Astrocyte (in vitro differentiated cells and primary cell): ENCODE measurements at regions not wholly inside any gene's neighbourhood (a gene's known extent, or its start where the extent isn't known, plus 50 kb on each side); places are given as distances from the start of the nearest gene placed in this dataset.

Experiments
- DNase-seq: peaks from one replicate; pipeline ENCODE4 v3.0.0-alpha.2; 2010; ENCODE audit warnings: low read depth
- FAIRE-seq: peaks from 2 replicates; lab custom pipeline; 2011; peaks lifted over from hg19 to GRCh38; lab: Jason Lieb, UNC
- H2AFZ ChIP-seq: 2 replicates; pipeline ENCODE4 v1.6.0; 2012; ENCODE audit warnings: low read depth, low read length, inconsistent platforms
- H3K27ac ChIP-seq: 2 replicates; pipeline ENCODE4 v1.5.1; 2011; ENCODE audit warnings: low read depth, low read length, inconsistent platforms
- H3K27me3 ChIP-seq: 2 replicates; pipeline ENCODE4 v1.6.0; 2011; ENCODE audit warnings: low read length, inconsistent platforms; ENCODE audit not compliant: insufficient read depth
- H3K36me3 ChIP-seq: 2 replicates; pipeline ENCODE4 v1.5.1; 2011; ENCODE audit warnings: low read length, inconsistent platforms; ENCODE audit not compliant: insufficient read depth
- H3K4me1 ChIP-seq: 2 replicates; pipeline ENCODE4 v1.5.1; 2011; ENCODE audit warnings: low read length, inconsistent platforms; ENCODE audit not compliant: insufficient read depth
- H3K4me2 ChIP-seq: 2 replicates; pipeline ENCODE4 v1.6.0; 2012; ENCODE audit warnings: low read length, inconsistent platforms
- H3K4me3 ChIP-seq: 2 replicates; pipeline ENCODE4 v1.5.1; 2011; ENCODE audit warnings: low read depth, mild to moderate bottlenecking, low read length, inconsistent platforms; ENCODE audit not compliant: insufficient read depth
- H3K79me2 ChIP-seq: 2 replicates; pipeline ENCODE4 v1.6.0; 2012; ENCODE audit warnings: mild to moderate bottlenecking, low read length, inconsistent platforms; ENCODE audit not compliant: insufficient read depth
- H3K9ac ChIP-seq: 2 replicates; pipeline ENCODE4 v1.6.0; 2012; ENCODE audit warnings: mild to moderate bottlenecking, low read length, inconsistent platforms
- H3K9me3 ChIP-seq: 2 replicates; pipeline ENCODE4 v1.5.1; 2012; ENCODE audit warnings: low read depth, mild to moderate bottlenecking, low read length, inconsistent platforms; ENCODE audit not compliant: insufficient read depth
- H4K20me1 ChIP-seq: 2 replicates; pipeline ENCODE4 v1.6.0; 2012; ENCODE audit warnings: low read length, inconsistent platforms; ENCODE audit not compliant: insufficient read depth
- H3K27ac Mint-ChIP-seq: one replicate; pipeline ENCODE4 v1.8.0; 2021; ENCODE audit warnings: mild to moderate bottlenecking, mixed read lengths; ENCODE audit not compliant: unreplicated experiment
- H3K27me3 Mint-ChIP-seq: one replicate; pipeline ENCODE4 v1.8.0; 2021; ENCODE audit warnings: low read depth, mixed read lengths; ENCODE audit not compliant: unreplicated experiment
- H3K36me3 Mint-ChIP-seq: one replicate; pipeline ENCODE4 v1.8.0; 2021; ENCODE audit warnings: low read depth, mixed read lengths; ENCODE audit not compliant: unreplicated experiment
- H3K4me1 Mint-ChIP-seq: one replicate; pipeline ENCODE4 v1.8.0; 2021; ENCODE audit warnings: low read depth, mixed read lengths; ENCODE audit not compliant: unreplicated experiment
- H3K4me3 Mint-ChIP-seq: one replicate; pipeline ENCODE4 v1.8.0; 2021; ENCODE audit warnings: mild to moderate bottlenecking, moderate library complexity, mixed read lengths; ENCODE audit not compliant: unreplicated experiment
- H3K9me3 Mint-ChIP-seq: one replicate; pipeline ENCODE4 v1.8.0; 2021; ENCODE audit warnings: mild to moderate bottlenecking, mixed read lengths; ENCODE audit not compliant: unreplicated experiment
- EZH2 ChIP-seq: IDR thresholded peaks from 2 replicates; pipeline ENCODE4 v1.6.1; 2012; ENCODE audit warnings: mild to moderate bottlenecking, low read length, inconsistent platforms; ENCODE audit not compliant: insufficient read depth
- TF ChIP-seq, protein P1 (sequence below): IDR thresholded peaks from 2 replicates; pipeline ENCODE4 v1.5.1; 2011; ENCODE audit warnings: low read depth, mild to moderate bottlenecking, inconsistent platforms, low read length, moderate library complexity; ENCODE audit not compliant: insufficient read depth

DNA sequence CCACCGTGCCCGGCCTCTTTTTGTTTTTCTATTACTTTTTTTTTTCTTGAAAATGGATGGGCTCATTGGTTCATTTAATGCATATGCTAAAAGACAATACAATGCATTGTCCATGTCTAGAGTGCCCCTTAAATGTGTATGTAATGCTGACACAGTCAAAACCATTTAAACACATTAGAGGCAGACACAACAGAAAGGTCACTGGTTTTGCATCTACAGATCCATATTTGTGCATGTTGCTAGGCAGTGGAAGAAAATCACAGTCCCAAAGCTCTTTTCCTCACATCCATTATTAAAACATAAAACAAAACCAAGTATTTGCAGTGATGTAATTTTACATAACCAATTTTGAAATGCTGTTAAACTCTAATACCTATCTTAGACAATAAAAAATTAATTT lies 389.0 kb downstream of the TAF11L14 start:
- no peak overlapping the region for H3K27ac Mint-ChIP-seq
- H3K4me1 ChIP-seq = no peaks in the 10 kb centered on the region
- FAIRE-seq (no peak), DNase-seq (no peak)
- H4K20me1 ChIP-seq = no peaks in the 10 kb centered on the region
- no peak overlapping the region for H3K9ac ChIP-seq
- no peak overlapping the region for H3K4me2 ChIP-seq
- H3K9me3 ChIP-seq = no peaks in the 10 kb centered on the region
- H3K9me3 Mint-ChIP-seq = no peaks in the 10 kb centered on the region
- H3K27me3 Mint-ChIP-seq = no peaks in the 10 kb centered on the region
- H3K4me1 Mint-ChIP-seq = no peaks in the 10 kb centered on the region
- no peak overlapping the region for H3K4me3 ChIP-seq
- H3K4me3 Mint-ChIP-seq = no peak overlapping the region
- no peaks in the 10 kb centered on the region for H3K36me3 Mint-ChIP-seq
- TF ChIP-seq EZH2 = no peak
- TF ChIP-seq, protein P1, sequence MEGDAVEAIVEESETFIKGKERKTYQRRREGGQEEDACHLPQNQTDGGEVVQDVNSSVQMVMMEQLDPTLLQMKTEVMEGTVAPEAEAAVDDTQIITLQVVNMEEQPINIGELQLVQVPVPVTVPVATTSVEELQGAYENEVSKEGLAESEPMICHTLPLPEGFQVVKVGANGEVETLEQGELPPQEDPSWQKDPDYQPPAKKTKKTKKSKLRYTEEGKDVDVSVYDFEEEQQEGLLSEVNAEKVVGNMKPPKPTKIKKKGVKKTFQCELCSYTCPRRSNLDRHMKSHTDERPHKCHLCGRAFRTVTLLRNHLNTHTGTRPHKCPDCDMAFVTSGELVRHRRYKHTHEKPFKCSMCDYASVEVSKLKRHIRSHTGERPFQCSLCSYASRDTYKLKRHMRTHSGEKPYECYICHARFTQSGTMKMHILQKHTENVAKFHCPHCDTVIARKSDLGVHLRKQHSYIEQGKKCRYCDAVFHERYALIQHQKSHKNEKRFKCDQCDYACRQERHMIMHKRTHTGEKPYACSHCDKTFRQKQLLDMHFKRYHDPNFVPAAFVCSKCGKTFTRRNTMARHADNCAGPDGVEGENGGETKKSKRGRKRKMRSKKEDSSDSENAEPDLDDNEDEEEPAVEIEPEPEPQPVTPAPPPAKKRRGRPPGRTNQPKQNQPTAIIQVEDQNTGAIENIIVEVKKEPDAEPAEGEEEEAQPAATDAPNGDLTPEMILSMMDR = no peak
- H3K79me2 ChIP-seq = no peaks in the 10 kb centered on the region
- H2AFZ ChIP-seq = no peak overlapping the region
- H3K27me3 ChIP-seq = no peaks in the 10 kb centered on the region
- no peaks in the 10 kb centered on the region for H3K36me3 ChIP-seq
- no peak overlapping the region for H3K27ac ChIP-seq

DNA sequence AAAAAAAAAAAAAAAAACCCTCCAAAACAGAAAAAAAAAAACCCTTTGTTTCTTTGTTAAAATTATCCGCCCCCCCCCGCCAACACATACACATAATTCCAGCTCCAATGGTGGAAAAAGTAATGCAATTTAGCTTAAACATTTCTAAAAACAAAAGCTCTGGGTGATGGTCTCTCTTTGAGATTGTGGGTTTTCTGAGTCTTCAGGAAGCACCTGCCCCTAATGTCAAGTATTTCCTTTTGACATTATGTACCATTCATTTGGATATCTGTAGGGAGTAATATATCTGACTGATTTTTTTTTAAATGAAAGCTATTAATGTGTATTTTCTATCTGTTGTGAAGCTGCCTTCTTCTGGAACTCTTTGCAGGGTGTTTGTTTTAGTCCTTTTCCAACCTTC lies 389.7 kb downstream of the TAF11L14 start:
- no peak overlapping the region for H3K9ac ChIP-seq
- Mint-ChIP-seq H3K4me3 (no peak overlapping the region), H3K27ac (no peak overlapping the region), H3K36me3 (no peaks in the 10 kb centered on the region), H3K4me1 (no peaks in the 10 kb centered on the region), H3K9me3 (no peaks in the 10 kb centered on the region), H3K27me3 (no peaks in the 10 kb centered on the region)
- no peaks in the 10 kb centered on the region for H4K20me1 ChIP-seq
- no peak overlapping the region for H2AFZ ChIP-seq
- no peak for DNase-seq
- no peaks in the 10 kb centered on the region for H3K9me3 ChIP-seq
- no peak overlapping the region for H3K4me2 ChIP-seq
- no peaks in the 10 kb centered on the region for H3K4me1 ChIP-seq
- no peak overlapping the region for H3K4me3 ChIP-seq
- FAIRE-seq = no peak
- H3K36me3 ChIP-seq = no peaks in the 10 kb centered on the region
- no peak for TF ChIP-seq EZH2
- TF ChIP-seq, protein P1 = no peak
- H3K79me2 ChIP-seq = no peaks in the 10 kb centered on the region
- H3K27ac ChIP-seq = no peak overlapping the region
- no peaks in the 10 kb centered on the region for H3K27me3 ChIP-seq

DNA sequence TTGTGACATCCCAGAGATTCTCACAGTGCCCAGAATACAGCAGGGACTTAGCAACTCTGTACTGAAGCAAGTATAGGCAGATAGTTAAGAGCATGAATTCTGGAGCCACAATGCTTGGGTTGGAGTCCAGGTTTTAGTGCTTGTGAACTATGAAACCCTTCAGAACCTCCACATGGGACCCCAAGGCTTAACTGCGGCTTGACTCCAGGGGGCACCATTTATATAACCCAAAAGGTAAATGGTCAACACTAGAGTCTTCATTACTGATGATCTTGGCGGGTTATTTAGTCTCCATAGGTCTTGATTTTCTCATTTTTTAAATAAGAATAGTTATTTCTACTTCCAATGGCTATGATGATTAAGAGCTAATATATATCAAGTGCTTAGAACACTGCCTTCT lies 390.3 kb downstream of the TAF11L14 start:
- H3K4me1 Mint-ChIP-seq = no peaks in the 10 kb centered on the region
- H3K79me2 ChIP-seq = no peaks in the 10 kb centered on the region
- no peak overlapping the region for H3K4me3 ChIP-seq
- H3K9me3 Mint-ChIP-seq = no peaks in the 10 kb centered on the region
- H4K20me1 ChIP-seq = no peaks in the 10 kb centered on the region
- H3K27ac Mint-ChIP-seq = no peak overlapping the region
- H3K4me3 Mint-ChIP-seq = no peak overlapping the region
- TF ChIP-seq EZH2 = no peak
- TF ChIP-seq, protein P1 = no peak
- no peaks in the 10 kb centered on the region for H3K4me1 ChIP-seq
- no peak overlapping the region for H3K4me2 ChIP-seq
- FAIRE-seq (no peak), DNase-seq (no peak)
- no peaks in the 10 kb centered on the region for H3K27me3 ChIP-seq
- H3K27me3 Mint-ChIP-seq = no peaks in the 10 kb centered on the region
- H3K9me3 ChIP-seq = no peaks in the 10 kb centered on the region
- H3K36me3 Mint-ChIP-seq = no peaks in the 10 kb centered on the region
- no peak overlapping the region for H2AFZ ChIP-seq
- no peak overlapping the region for H3K9ac ChIP-seq
- no peaks in the 10 kb centered on the region for H3K36me3 ChIP-seq
- no peak overlapping the region for H3K27ac ChIP-seq
